ENCODE measurements at regions not wholly inside any gene's neighbourhood (a gene's known extent, or its start where the extent isn't known, plus 50 kb on each side); places are given as distances from the start of the nearest gene placed in this dataset.

DNA sequence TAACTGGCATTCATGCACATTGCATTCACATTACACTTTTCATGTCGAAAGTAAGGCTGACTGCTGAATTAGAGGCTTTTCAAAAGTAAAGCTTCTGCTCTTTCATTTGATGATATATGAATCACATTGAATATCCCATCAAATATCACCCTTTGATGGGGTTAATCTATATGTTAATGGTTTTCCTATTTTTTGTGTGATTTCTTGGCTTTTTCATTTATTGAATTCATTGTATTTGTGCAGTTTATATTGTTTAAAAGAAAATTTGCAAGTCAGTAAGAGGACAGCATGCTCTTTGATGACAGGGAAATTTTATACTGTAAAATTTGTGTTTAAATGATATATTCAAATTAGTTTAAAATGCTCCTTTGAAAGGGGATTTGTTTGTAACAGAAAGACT, 344.1 kb downstream of the PCDH10 start:
- no peak for DNase-seq (ENCODE audit: low spot score)
- in situ Hi-C loops (cut with MboI; ENCODE audit: low pct_unique_long_range_greater_than_20kb, low sequenced_read_pairs, unreplicated experiment), result no loop called here
- no peak for TF ChIP-seq CTCF (IDR thresholded peaks at IDR 0.05; ENCODE audit: extremely low read depth, insufficient read depth, missing control alignments)

DNA sequence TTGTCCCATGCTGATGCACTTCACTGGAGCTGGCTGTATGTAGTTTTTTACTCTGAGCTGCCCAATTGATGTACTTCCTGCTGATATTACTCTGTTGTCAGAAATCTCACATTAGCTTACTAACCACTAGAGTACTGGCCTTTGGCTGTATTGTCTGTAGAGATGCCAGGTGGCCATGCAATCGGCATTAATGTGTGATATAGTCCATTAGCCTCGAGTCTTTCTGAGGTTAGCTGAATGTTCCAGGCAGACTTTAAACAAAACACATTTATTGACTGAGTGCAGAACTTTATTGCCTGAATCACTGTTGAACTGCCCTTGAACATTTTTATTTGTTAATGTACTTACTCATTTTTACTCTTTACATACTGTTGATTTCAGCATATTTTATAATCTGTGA, 335.2 kb downstream of the PCDH10 start:
- DNase-seq (ENCODE audit: low spot score), result no peak
- in situ Hi-C loops (cut with MboI; ENCODE audit: low pct_unique_long_range_greater_than_20kb, low sequenced_read_pairs, unreplicated experiment), result no loop called here
- TF ChIP-seq CTCF (IDR thresholded peaks at IDR 0.05; ENCODE audit: extremely low read depth, insufficient read depth, missing control alignments), result no peak

DNA sequence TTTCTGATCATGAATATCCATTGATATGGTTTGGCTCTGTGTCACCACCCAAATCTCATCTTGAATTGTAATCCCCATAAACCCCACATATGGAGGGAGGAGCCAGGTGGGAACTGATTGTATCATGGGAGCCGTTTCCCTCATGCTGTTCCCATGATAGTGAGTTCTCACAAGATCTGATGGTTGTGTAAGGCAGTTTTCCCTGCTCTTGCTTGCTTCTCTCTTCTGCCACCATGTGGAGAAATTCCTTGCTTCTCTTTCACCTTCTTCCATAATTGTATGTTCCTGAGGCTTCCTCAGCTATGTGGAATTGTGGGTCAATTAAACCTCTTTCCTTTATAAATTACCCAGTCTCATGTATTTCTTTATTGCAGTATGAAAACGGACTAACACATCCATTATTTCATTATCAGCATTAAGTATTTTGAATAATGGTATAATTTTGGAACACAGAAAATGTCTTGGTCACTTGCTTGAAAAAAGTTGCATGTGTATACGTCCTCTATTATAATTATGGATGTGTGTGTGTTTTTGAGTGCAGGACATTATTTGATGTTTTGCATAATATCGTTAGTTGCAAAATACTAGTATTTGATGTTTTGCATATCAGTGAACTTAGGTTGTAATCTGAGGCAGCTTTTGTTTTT, 334.6 kb downstream of the PCDH10 start:
- no peak for DNase-seq (ENCODE audit: low spot score)
- in situ Hi-C loops (cut with MboI; ENCODE audit: low pct_unique_long_range_greater_than_20kb, low sequenced_read_pairs, unreplicated experiment), result no loop called here
- peak; percentile 15 for TF ChIP-seq CTCF (IDR thresholded peaks at IDR 0.05; ENCODE audit: extremely low read depth, insufficient read depth, missing control alignments)

- no peak for TF ChIP-seq CTCF (IDR thresholded peaks at IDR 0.05; ENCODE audit: extremely low read depth, insufficient read depth, missing control alignments)
Measured at GRCh38 chr4:133476063-133476462, 327.0 kb downstream of the PCDH10 start.

DNA sequence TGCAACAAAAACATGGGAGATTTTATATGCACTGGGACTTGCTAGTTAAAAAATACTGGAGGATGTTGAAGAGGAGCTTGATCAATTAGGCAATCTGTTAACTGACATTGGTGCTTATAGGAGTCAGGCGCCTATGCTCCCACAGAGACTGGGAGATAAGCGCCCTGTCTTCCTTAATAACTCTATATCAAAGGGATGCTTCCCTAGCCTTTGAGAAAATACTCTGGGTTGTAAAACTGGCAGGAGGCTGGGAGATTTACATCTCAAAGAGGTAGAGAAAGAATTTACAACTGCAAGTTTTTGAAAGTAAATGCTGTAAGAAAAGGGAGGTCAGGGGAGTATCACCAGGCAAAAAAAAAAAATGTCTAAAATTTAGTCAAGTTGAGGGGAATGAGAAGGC, 325.4 kb downstream of the PCDH10 start:
- TF ChIP-seq CTCF (IDR thresholded peaks at IDR 0.05; ENCODE audit: extremely low read depth, insufficient read depth, missing control alignments), result no peak
- DNase-seq (ENCODE audit: low spot score), result no peak
- in situ Hi-C loops (cut with MboI; ENCODE audit: low pct_unique_long_range_greater_than_20kb, low sequenced_read_pairs, unreplicated experiment), result no loop called here

More at GRCh38 chr4:133476063-133476462, 327.0 kb downstream of the PCDH10 start:
- DNase-seq (ENCODE audit: low spot score), result no peak
- in situ Hi-C loops (cut with MboI; ENCODE audit: low pct_unique_long_range_greater_than_20kb, low sequenced_read_pairs, unreplicated experiment), result no loop called here

DNA sequence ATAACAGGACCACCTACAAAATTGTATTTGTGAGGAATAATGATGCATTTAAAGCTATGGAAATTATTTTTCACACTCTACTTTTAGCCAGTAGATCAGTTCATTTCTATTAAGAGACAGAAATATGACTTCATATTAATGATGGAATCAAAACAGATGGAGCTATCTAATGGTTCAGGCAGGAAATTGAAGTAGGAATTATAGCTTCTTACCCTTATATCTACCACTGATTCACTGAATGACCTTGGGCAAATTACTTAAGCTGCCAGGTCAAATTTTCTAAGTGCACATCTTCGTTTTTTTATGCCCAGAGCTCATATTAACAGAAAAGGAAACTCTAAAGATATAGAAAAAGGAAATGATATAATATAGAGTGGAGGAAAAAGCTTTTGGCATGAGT, 323.1 kb downstream of the PCDH10 start:
- no peak for DNase-seq (ENCODE audit: low spot score)
- in situ Hi-C loops (cut with MboI; ENCODE audit: low pct_unique_long_range_greater_than_20kb, low sequenced_read_pairs, unreplicated experiment), result no loop called here
- TF ChIP-seq CTCF (IDR thresholded peaks at IDR 0.05; ENCODE audit: extremely low read depth, insufficient read depth, missing control alignments), result no peak

All from GM13977 (cell line).